Femur (tissue), 1 donor: ENCODE measurements at regions not wholly inside any gene's neighbourhood (a gene's known extent, or its start where the extent isn't known, plus 50 kb on each side); places are given as distances from the start of the nearest gene placed in this dataset.
"Not testable (repeated sequence)": the region's sequence is repeated elsewhere in the genome, so short reads cannot be mapped to it uniquely, and the experiment has no call there.

Experiments
- DNase-seq: peaks from one replicate; pipeline ENCODE4 v3.0.0-alpha.2; 2017

DNA sequence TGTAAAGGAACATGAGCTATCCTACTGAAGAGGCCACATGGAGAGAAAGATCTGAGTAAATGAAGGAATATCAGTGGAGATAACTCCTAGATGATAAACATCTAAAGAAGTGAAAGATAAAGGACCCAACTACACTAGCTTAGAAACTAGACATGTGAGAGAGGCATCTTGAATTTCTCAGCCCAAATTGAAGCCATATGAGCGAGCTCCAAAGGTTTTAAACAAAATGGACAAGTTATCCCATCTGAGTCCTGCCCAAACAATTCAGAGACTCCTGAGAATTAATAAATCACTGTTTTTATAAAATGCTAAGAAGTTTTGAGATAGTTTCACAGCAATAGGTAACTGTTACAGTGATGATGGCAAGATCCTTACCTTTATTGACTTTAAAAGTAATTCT is 438.9 kb downstream of the NAV3 start:
- DNase-seq, result no peak

DNA sequence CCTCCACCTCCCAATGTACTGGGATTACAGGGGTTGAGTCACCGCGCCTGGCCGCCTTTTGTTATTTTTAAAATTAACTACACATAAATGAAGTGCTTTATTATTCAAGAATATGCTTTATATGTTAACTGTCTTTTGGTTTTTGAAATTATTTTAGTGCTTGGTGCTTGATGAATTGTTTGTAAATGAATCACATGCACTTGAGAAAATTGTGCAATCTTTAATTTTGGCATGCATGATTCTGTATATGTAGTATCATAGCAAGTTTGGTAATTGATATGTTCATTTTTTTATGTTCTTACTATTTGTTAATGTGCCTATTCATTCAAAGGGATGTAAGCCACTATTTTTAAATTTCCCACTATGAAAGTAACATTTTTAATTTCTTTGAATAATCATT is 440.9 kb downstream of the NAV3 start:
- DNase-seq, result no peak

DNA sequence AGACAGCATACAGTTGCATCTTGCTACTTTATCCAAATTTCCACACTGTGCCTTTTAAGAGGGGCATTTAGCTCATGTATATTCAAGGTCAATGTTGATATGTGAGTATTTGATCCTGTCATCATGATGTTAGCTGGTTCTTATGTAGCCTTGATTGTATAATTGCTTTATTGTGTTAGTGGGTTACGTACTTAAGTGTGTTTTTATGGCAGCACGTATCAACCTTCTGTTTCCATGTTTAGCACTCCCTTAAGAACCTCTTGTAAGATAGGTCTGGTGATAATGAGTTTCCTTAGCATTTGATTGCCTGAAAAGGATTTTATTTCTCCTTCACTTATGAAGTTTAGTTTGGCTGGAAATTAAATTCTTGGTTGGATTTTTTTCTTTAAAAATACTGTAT is 445.2 kb downstream of the NAV3 start:
- DNase-seq, result no peak

DNA sequence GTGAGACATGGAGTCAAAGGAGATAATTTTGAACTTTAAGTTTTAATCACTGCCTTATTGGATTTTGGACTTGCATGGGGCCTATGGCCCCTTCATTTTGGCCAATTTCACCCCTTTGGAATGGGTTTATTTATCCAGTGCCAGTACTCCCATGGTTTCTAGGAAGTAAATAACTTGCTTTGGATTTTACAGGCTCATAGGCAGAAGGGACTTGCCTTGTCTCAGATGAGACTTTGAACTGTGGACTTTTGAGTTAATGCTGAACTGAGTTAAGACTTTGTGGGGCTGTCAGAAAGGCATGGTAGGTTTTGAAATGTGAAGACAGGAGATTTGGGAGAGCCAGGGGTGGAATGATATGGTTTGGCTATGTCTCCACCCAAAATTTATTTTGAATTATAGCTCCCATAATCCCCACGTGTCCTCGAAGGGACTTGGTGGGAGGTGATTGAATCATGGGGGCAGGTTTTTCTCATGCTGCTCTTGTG is 448.1 kb downstream of the NAV3 start:
- DNase-seq, result no peak

DNA sequence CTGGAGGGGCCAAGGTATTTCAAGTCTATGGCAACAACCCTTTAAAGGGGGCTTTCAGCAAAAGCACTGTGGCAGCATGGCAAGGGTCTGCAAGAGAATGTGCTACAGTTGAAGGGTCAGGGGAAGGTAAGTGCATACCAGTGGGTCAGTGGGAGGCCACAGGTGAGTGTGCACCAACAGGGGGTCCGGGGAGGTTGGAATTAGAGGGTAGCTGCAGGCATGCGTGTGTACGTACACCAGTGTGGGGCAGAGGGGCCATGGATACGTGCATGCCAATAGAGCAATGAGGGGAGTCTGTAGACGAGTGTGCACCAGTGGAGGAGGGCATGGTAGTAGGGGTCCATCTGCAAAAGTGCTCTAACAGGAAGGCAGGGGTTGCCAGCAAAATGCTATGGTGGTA is 448.9 kb downstream of the NAV3 start:
- no peak for DNase-seq

DNA sequence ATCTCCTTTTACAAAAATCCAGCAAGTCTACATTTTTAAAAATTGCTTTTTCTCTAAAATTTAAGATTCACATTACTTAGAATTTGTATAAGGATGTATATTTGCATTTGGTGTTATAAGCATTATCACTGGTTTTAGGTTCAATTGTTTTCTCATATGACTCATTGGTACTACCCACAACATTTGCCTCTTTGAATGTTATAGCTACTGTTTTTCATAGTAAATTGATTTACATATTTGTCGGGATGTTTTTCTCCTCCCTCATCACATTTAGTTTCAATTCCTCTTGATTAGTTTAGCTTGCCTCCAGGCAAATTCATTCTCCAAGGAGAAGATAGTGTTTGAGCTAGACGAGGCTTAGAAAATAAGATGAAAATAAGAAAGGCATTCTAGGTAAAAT is 450.4 kb downstream of the NAV3 start:
- DNase-seq, result not testable (repeated sequence)

DNA sequence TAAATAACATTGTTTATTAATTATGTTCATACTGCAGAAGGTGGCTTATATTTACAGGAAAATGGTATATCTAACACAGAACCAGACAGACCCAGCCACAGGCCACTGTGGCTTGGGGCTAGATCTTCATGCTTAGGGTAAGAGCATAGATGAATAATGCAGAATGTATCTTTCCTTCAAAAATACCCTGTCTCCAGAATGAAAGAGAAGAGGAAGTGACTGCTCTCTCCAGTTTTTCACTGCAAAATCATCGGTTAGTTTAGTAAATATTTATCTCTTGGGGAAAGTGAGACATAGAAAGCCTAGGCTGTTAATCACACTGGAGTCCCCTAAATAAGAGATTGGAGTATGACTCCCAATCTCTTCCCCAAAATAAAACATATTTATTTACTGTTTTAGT is 453.7 kb downstream of the NAV3 start:
- no peak for DNase-seq

DNA sequence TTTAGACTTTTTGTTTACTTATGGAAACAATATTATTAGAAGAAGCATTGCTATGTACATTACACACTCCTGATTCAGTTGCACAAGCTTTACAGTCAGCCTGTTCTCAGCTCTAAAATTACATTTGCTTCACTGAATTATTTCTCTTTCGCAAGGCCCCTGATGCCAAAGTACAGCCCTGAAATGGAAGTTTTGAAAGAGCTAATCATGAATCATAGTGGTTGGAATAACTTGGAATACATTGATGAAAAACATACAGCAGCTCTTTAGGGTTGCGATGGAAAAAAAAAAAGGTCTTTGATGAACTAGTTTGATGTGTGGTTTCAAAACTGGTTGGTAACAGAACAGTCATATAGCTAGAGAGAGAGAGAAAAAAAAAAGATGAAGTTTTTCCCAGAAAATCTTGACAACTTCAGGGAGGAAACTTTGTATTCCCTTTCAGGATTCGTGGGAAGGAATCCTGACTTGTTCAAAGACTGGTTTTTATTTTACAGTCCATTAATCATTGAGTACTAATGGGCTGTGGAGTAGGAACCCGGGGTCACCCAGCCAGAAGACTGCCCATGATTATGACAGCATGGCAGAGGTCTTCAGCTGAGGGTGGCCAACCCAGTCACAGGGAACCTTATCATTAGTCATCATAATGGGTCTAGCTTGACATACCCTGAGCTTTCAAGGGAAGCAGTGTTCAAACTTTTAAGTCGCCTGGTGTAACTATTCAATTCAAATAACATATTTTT is 460.1 kb downstream of the NAV3 start:
- DNase-seq, result no peak

DNA sequence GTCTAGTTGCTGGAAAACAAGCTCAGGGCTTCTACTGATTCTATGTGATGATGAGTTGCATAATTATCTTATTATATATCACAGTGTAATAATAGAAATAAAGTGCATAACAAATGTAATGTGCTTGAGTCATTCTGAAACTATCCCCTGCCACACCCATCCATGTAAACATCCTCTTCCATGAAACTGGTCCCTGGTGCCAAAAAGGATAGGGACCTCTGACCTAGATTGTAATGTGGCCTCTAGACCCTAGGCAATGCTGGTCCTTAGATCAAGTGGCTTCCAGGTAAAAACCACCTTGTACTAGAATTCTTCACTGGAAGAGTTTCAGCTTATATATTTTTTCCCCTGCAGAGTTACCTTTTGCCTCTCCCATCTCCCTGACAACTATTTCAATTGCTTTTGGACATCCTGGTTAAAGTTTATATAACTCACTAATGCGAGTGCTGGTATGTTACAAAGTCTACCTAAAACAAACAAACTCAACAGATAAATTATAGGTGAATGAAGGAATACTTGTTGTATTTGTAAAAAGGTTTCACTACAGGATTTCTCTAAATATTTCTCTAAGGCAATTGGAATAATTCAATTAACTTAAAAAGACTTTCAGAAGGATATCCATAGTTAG is 462.5 kb downstream of the NAV3 start:
- no peak for DNase-seq

DNA sequence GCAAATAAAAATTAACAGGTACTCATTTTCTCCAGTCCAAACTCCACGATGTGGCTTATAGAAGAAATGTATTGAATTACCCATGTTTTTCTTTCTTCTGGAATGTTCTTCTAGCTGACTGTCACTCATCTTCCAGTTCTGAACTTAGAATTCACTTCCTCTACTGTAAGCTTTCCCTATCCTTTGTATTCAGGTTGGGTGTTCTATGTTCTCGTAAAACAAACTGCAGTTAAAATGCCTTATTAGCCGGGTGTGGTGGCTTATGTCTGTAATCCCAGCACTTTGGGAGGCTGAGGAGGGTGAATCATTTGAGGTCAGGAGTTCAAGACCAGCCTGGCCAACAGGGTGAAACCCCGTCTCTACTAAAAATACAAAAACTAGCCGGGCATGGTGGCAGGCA is 470.6 kb downstream of the NAV3 start:
- DNase-seq, result not testable (repeated sequence)

DNA sequence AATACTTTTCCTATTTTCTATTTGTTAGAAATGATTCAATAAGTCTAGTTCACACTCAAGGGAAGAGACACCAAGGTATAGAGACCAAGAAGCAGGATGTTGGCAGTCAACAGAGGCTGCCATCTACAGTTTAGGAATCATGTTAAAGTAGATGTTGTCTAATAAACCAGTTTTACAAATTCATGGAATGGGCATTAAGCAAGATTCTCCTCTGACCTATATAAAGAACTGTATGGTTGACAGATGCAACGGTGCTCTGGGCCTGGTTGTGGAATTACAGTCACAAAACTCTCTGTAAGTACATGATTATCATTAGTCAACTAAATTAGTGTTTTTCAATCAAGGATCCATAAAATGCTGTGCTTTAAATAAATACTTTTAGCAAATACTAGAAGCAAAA is 475.1 kb downstream of the NAV3 start:
- no peak for DNase-seq

DNA sequence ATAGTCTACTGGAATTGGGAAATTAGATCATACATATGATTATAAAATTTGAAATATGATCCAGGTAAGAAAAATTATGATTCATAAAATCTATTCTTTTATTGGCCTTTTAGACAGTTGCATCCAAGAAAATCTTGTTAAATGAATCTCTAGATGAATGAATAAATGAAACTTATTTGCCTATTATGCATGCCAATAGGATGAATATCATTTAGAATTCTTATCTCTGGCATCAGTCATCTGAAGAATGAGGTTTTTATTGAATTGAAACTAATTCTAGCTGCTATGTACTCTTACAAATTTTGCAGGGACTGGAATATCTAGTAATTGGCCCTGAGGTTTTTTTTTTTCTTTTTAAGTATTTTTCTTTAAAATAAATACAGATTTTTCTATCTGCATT is 475.5 kb downstream of the NAV3 start:
- no peak for DNase-seq

DNA sequence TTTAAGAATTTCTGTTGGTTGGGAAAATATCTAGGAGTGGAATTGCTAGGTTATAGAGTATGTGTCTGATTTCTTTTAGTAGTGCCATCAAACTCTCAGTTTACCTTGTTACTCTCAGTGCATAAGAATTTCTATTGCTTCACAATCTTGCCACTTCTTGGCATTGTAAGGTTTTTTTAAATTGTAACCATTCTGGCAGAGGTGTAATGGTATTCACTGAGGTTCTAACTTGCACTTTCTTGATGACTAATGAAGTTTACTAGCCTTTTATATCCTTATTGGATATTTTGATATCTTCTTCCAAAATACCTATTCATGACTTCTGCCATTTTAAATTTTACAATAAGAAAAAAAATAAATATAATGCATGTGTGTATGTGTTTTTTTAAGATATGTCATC is 478.0 kb downstream of the NAV3 start:
- no peak for DNase-seq

DNA sequence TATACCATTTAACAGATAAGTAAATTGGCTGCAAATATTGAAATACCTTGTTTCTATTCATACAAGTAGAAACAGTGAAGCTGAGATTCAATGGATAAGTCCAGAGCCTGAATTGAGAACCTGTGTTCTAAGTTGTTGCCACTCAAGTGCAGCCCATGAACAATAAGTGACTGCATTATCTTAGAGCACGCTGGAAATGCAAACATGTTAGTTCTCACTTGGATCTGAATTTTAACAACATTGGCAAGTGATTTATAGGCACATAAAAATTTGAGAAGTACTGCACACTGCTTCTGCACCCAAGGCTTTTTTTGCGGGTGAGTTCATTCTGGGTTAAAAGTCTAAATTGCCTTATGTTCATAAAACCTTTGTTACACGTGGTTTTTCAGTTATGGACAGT is 484.3 kb downstream of the NAV3 start:
- no peak for DNase-seq

DNA sequence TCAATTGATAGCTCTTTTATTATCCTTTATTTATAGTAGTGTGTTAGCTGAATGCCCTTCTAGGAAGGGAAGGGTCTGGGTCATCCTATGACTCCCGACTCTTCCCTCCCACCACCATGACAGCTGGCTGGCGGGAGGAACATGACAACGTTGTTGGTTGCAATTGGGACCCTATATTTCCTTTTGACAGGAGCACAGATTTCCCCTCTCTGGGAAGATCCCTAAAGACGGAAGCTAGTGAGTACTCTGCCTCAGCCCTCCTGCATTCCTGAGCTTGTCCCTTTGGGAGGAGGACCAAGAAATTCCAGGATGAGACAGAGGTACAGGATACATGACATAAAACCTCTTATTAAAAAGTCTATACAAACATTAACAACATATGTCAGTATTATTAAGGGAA is 485.4 kb downstream of the NAV3 start:
- no peak for DNase-seq

DNA sequence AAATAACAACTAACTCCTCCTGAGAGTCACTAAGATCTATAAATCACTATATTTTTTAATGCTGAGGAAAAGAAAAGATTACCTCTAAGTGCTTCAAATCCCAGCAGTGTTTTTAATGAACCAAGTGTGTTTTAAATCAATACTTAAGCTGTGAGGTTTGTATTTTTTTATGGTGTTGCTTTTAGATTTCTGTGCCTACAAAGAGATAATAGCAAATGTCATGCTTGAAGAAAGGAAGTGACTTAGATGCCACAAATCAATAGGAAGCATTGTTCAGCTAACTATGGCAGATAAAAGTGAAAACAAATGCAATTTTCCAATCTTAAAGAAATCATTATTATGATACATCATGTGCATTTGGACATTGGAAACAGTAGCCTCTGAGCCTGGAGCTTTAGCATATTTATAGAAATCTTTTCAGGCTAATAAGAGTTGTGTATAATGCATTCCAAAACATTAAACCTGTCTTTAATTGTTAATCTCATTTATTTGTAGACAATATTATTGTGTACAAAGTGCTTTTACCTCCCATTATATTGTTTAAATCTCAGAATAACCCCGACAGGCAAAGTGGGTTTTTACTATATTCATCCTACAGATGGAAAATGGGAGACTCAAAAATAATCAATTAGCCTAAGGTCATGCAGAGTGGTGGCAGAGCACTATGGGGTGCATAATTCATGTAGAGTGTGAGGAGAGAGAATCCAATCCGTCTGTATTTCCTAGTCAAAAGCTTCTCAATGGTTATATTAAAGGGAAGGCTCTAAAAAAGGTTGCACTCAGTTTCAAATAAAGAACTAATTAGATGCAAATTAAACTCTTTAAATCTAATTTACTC is 486.2 kb downstream of the NAV3 start:
- DNase-seq, result no peak

DNA sequence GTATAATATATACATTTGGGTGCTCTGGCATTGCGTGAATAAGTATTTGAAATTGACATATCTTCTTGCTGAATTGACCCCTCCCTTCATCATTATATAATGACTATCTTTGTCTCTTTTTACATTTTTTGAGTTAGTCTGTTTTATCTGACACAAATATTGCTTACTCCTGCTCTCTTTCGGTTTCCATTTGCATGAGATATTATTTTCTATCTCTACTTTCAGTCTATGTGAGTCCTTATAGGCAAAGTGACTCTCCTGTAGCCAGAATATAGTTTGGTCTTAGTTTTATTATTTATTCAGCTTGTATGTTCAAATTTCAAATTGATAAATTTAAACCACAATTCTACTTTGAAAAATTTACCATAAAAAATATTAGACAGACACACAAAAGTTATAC is 491.0 kb downstream of the NAV3 start:
- no peak for DNase-seq

DNA sequence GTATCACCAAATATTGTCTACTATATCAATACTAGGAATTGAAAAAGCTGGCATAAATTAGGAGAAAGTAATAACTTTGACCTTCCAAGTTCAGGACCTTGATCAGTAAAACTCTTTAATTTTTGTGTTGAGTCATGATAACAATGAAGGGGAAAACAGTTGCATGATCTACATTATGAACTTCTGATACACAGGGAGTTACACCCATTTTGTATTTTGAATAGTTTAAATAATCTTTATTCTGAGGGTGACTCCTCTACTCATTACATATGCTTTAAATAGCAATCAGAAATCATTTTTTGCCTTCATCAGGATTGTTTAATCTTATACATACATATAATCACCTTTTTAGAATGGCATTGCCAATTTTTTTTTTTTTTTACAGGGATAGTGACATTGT is 492.5 kb downstream of the NAV3 start:
- no peak for DNase-seq

DNA sequence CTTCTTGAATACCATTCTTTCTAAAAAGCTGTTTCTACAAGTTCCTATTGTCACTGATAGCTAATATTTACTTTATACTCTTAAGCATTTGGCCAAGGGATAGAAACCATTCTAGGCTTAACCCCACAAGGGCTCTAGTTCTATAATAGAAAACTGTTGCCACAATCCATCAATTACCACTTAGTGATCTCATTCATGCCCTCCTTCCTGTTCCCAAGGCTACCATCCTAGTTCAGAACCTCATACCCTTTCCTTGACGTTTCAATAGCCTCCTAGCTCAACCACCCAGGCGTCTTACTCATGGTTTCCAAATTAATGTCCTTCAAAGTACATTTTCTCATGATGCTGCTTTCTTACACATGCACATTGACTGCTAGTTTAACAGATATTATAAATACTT is 493.5 kb downstream of the NAV3 start:
- no peak for DNase-seq

DNA sequence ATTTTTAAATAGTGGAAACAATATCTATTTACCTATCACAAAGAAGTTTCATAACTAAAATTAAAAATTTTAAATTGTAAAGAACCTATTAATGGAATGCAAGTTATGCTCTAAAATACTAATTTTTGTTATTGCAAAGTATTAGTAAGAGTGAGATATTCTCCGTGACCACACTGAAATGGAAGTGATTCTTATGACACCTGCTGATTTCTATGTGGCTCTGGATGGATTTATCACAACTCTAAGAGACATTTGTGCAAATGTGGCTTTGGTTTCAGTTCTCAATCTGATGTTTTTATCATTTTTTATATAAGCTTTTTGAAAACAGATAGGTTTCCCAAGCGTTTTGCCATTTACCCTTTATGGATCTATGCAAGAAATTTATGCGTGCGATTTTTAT is 497.8 kb downstream of the NAV3 start:
- DNase-seq, result no peak

DNA sequence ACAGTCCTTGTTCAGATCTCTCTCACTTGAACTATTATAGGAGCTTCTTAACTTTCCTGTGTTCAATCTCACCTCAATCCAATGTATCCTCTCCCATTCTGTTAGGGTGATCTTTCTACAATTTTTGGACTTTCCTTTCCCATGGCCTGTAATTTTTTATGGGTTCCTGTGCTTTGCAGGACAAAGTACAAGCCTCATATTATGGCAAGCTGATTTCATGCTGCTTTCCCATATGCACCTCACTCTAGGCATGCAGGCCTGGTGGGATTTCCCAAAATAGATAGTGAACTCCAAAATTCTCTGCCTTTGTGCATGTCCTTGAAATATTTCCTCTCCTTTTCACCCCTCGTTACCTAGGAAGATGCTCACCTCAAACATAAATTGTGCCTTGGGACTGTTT is 499.4 kb downstream of the NAV3 start:
- no peak for DNase-seq

DNA sequence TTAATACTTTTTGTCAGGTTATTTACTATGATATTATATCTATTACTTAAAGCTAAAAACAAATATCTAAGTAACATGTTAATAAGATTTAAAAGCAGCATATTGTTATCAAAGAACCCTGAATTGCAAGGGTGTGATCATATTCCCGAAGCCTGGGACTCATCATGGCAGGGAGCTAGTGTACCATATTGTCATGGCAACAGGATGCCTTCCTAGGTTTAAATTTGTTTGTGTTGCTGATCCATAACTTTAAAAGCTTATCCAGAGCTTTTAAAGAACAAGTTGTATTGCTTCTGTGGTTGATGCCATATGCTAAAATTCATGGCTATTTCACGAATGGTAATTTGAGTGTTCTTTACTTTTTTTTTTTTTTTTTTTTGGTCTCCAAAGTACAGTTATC is 500.5 kb downstream of the NAV3 start:
- DNase-seq, result no peak

DNA sequence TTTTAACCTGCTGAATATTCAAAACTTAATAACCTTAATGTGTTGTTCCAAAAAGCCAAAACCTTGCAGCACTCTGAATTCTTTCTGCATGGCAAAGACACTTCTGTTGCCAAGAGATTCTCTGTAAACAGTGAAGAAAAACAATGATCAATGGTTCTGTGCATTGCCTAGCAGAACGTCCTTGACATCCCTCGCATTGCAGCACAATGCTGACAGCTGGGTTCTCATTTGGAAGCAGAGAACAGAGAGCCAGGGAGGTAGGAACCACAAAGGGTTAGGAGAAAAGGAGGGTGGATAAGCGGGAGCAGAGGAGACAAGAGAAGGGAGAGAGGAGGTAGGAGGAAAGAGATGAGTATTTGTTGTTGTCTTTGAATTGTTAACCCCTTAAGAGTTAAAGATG is 501.1 kb downstream of the NAV3 start:
- DNase-seq, result no peak
